22Rv1 (cell line): ENCODE measurements at regions not wholly inside any gene's neighbourhood (a gene's known extent, or its start where the extent isn't known, plus 50 kb on each side); places are given as distances from the start of the nearest gene placed in this dataset.
"Not testable (repeated sequence)": the region's sequence is repeated elsewhere in the genome, so short reads cannot be mapped to it uniquely, and the experiment has no call there.

Experiments
- H3K27ac ChIP-seq: fragments of 450-650 bp; 2 replicates; pipeline ENCODE4 v1.5.1; 2017
- ZFX ChIP-seq: fragments of 450-650 bp; IDR thresholded peaks from 2 replicates; pipeline ENCODE4 v1.6.1; 2017; ENCODE audit warnings: antibody characterized with exemption, borderline replicate concordance
- TF ChIP-seq, protein P1 (sequence below): fragments of 450-650 bp; IDR thresholded peaks from 2 replicates; pipeline ENCODE4 v1.5.1; 2017; ENCODE audit warnings: mild to moderate bottlenecking

GRCh38 chr21:19529031-19529430 lies 1125.4 kb upstream of the TMPRSS15 start:
- TF ChIP-seq, protein P1, sequence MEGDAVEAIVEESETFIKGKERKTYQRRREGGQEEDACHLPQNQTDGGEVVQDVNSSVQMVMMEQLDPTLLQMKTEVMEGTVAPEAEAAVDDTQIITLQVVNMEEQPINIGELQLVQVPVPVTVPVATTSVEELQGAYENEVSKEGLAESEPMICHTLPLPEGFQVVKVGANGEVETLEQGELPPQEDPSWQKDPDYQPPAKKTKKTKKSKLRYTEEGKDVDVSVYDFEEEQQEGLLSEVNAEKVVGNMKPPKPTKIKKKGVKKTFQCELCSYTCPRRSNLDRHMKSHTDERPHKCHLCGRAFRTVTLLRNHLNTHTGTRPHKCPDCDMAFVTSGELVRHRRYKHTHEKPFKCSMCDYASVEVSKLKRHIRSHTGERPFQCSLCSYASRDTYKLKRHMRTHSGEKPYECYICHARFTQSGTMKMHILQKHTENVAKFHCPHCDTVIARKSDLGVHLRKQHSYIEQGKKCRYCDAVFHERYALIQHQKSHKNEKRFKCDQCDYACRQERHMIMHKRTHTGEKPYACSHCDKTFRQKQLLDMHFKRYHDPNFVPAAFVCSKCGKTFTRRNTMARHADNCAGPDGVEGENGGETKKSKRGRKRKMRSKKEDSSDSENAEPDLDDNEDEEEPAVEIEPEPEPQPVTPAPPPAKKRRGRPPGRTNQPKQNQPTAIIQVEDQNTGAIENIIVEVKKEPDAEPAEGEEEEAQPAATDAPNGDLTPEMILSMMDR, result no peak
- TF ChIP-seq ZFX, result no peak
- no peak overlapping the region for H3K27ac ChIP-seq

GRCh38 chr21:19535356-19535755 lies 1131.8 kb upstream of the TMPRSS15 start:
- TF ChIP-seq, protein P1, result no peak
- no peak for TF ChIP-seq ZFX
- H3K27ac ChIP-seq, result no peak overlapping the region

DNA sequence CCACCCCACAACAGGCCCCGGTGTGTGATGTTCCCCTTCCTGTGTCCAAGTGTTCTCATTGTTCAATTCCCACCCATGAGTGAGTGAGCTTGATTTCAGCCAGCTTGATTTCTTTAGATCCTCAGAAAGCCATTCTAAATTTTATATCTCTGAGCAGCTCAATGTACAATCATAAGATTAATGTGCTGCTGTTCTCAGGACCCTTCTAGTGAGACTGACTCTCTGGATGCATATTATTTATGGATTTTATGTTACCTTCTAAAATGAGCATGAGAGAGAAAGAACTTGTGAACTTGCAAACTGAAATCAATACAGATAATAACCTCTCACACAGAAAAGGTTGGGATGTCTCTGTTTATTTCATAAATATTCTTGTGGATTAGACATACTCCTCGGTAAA lies 1133.5 kb upstream of the TMPRSS15 start:
- no peak overlapping the region for H3K27ac ChIP-seq
- TF ChIP-seq ZFX, result no peak
- TF ChIP-seq, protein P1, result no peak

DNA sequence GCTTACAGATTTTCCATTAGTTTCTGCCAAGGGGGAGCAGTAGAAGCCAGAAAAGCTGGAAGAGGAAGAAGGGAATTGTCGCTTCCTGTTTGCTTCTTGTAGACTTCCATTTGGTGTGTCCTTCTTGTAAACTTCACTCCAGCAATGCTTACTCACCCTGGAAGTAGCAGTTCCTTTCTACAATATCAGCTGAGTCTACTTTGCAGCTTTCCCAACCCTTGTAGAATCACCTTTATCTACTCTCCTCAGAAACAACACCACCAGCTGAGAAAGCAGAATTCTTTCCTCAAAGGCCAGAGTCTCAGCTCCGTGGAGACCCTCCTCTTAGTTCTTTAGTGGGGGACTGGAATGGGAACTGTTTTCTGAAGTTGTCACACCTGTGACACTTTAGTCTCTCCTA lies 1136.7 kb upstream of the TMPRSS15 start:
- no peak for TF ChIP-seq ZFX
- TF ChIP-seq, protein P1, result no peak
- no peak overlapping the region for H3K27ac ChIP-seq

DNA sequence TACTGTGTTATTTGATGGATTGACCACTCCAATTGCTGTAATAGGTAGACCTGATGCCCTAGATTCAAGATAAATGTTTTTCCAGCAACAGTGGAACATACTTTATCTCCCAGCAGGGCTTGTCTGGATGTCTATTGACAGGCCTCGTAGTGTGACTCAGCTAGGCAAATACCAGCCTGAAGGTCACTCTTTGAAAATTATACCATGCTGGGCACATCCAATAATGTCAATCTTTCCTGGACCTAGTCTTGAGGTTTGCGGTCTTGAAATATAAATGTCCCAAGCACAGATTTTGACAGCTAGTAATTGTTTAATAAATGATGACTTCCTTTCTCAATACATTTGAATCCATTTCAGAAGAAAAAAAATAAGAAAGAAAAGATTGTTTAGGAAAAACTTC lies 1138.0 kb upstream of the TMPRSS15 start:
- TF ChIP-seq ZFX, result no peak
- TF ChIP-seq, protein P1, result no peak
- no peak overlapping the region for H3K27ac ChIP-seq

DNA sequence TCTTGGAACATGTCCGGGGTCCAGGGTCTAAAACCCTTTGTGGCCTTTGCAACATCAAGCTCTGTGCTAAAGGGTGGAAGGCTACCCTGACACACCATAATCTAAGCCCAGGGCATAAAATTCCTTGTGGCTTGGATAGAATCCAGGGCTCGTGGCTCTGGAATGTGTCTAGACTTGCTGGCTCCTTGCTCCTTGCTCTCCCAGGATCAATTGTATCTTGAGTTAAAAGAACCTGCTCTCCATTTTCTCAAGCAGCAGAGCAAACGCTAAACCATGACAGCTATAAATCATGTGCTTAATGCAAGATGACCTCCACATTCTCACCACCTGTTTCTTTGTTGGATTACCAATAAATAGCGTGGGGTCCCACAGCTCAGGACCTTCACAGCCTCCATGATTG lies 1140.9 kb upstream of the TMPRSS15 start:
- H3K27ac ChIP-seq, result not testable (repeated sequence)

DNA sequence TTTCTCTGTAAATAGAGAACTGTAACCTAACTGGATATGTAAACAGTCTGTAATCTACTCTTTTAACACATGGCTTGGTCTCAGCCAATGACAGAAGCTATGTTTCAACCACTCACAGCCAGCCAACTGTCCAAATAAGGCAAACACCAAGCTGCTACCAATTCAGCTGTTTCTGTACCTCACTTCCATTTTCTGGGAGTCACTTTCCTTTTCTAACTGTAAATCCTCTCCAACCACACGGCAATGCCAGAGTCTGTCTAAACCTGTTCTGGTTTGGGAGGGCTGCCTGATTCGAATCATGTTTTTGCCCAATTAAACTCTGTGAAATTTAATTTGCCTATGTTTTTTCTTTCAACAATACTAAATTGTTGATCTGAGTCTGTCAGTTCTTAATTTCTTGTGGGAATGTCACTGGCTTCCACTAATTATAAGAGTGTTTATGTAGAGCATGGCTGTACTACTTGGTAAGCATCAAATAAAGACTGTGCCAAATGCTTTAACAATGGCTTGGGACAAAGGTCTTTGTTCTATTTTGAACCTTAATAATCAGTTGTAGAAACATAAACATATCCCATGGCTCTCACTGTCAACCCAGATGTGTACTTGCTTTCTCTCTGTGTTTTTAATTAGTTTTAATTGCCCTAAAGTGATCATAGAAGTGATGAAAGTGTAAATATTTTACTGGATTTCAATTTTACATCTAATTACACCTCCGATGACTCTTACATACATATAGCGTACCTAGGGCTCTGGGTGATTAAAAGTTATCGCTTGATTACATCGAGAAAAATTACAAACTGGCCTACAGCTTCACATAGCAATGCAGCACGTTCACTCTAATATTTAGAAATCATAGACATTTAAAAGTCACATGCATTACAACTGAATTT lies 1144.6 kb upstream of the TMPRSS15 start:
- no peak overlapping the region for H3K27ac ChIP-seq
- TF ChIP-seq, protein P1, result no peak
- no peak for TF ChIP-seq ZFX
